ENCODE measurements at regions not wholly inside any gene's neighbourhood (a gene's known extent, or its start where the extent isn't known, plus 50 kb on each side); places are given as distances from the start of the nearest gene placed in this dataset.
"Not testable (repeated sequence)": the region's sequence is repeated elsewhere in the genome, so short reads cannot be mapped to it uniquely, and the experiment has no call there.

- DNase-seq: no peak
Measured at GRCh38 chr3:144963810-144964209, 992.2 kb downstream of the DIPK2A start.

- no peak for DNase-seq
Measured at GRCh38 chr3:144966560-144966959, 994.9 kb downstream of the DIPK2A start.

GRCh38 chr3:144968750-144969350, 997.2 kb downstream of the DIPK2A start:
- DNase-seq: no peak

GRCh38 chr3:144984481-144984880, 1012.9 kb downstream of the DIPK2A start:
- not testable (repeated sequence) for DNase-seq

- DNase-seq: no peak
Measured at GRCh38 chr3:144989807-144990206, 1018.2 kb downstream of the DIPK2A start.

- DNase-seq: no peak
Measured at GRCh38 chr3:144995856-144996255, 1024.2 kb downstream of the DIPK2A start.

GRCh38 chr3:145005427-145005826, 1033.8 kb downstream of the DIPK2A start:
- DNase-seq: no peak

GRCh38 chr3:145006271-145006670, 1034.6 kb downstream of the DIPK2A start:
- no peak for DNase-seq

- no peak for DNase-seq
Measured at GRCh38 chr3:145013931-145014330, 1042.3 kb downstream of the DIPK2A start.

- no peak for DNase-seq
Measured at GRCh38 chr3:145015253-145015652, 1043.6 kb downstream of the DIPK2A start.

- no peak for DNase-seq
Measured at GRCh38 chr3:145017959-145018358, 1046.3 kb downstream of the DIPK2A start.

GRCh38 chr3:145022447-145022846, 1050.8 kb downstream of the DIPK2A start:
- DNase-seq: no peak

- no peak for DNase-seq
Measured at GRCh38 chr3:145024700-145025099, 1053.1 kb downstream of the DIPK2A start.

GRCh38 chr3:145027186-145027585, 1055.6 kb downstream of the DIPK2A start:
- not testable (repeated sequence) for DNase-seq

GRCh38 chr3:145032791-145033190, 1061.2 kb downstream of the DIPK2A start:
- no peak for DNase-seq

GRCh38 chr3:145035682-145036081, 1064.1 kb downstream of the DIPK2A start:
- DNase-seq: no peak

- not testable (repeated sequence) for DNase-seq
Measured at GRCh38 chr3:145054055-145054454, 1082.4 kb downstream of the DIPK2A start.

GRCh38 chr3:145055375-145056076, 1083.9 kb downstream of the DIPK2A start:
- no peak for DNase-seq

- no peak for DNase-seq
Measured at GRCh38 chr3:145058483-145058882, 1086.9 kb downstream of the DIPK2A start.

- no peak for DNase-seq
Measured at GRCh38 chr3:145063616-145064015, 1092.0 kb downstream of the DIPK2A start.

GRCh38 chr3:145070795-145071194, 1090.2 kb downstream of the PLOD2 start:
- no peak for DNase-seq

- DNase-seq: no peak
Measured at GRCh38 chr3:145079436-145079835, 1081.5 kb downstream of the PLOD2 start.

GRCh38 chr3:145087038-145087437, 1073.9 kb downstream of the PLOD2 start:
- DNase-seq: no peak

GRCh38 chr3:145088917-145089316, 1072.1 kb downstream of the PLOD2 start:
- no peak for DNase-seq

- DNase-seq: no peak
Measured at GRCh38 chr3:145089337-145089736, 1071.6 kb downstream of the PLOD2 start.
